Breast epithelium (tissue), 3 donors: ENCODE measurements at regions not wholly inside any gene's neighbourhood (a gene's known extent, or its start where the extent isn't known, plus 50 kb on each side); places are given as distances from the start of the nearest gene placed in this dataset.

Experiments
- POLR2A ChIP-seq: fragments of 450-650 bp; IDR thresholded peaks from one replicate; pipeline ENCODE4 v1.6.1; 2016; ENCODE audit warnings: antibody characterized with exemption, mild to moderate bottlenecking, moderate library complexity
- POLR2AphosphoS5 ChIP-seq, 3 donors: sonication (generic); formaldehyde crosslinking; IDR thresholded peaks; one replicate each; pipeline ENCODE4 v1.6.1; 2017; ENCODE audit warnings: antibody characterized with exemption in 3 of 3
- TF ChIP-seq, protein P1 (sequence below), 3 donors: fragments of 450-650 bp; IDR thresholded peaks; one replicate each; pipeline ENCODE4 v1.5.1; 2016 to 2017; ENCODE audit warnings: antibody characterized with exemption in 3 of 3, mild to moderate bottlenecking in 3 of 3, moderate library complexity in 3 of 3

GRCh38 chrX:97860226-97860625, 976.5 kb downstream of the RPA4 start:
- TF ChIP-seq, protein P1, sequence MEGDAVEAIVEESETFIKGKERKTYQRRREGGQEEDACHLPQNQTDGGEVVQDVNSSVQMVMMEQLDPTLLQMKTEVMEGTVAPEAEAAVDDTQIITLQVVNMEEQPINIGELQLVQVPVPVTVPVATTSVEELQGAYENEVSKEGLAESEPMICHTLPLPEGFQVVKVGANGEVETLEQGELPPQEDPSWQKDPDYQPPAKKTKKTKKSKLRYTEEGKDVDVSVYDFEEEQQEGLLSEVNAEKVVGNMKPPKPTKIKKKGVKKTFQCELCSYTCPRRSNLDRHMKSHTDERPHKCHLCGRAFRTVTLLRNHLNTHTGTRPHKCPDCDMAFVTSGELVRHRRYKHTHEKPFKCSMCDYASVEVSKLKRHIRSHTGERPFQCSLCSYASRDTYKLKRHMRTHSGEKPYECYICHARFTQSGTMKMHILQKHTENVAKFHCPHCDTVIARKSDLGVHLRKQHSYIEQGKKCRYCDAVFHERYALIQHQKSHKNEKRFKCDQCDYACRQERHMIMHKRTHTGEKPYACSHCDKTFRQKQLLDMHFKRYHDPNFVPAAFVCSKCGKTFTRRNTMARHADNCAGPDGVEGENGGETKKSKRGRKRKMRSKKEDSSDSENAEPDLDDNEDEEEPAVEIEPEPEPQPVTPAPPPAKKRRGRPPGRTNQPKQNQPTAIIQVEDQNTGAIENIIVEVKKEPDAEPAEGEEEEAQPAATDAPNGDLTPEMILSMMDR (IDR thresholded peaks at IDR 0.05): no peak
- TF ChIP-seq POLR2A (no peak), POLR2AphosphoS5 (IDR thresholded peaks at IDR 0.05) (no peak)
